Esophagus muscularis mucosa (tissue), 4 donors: ENCODE measurements at regions not wholly inside any gene's neighbourhood (a gene's known extent, or its start where the extent isn't known, plus 50 kb on each side); places are given as distances from the start of the nearest gene placed in this dataset.

ENCODE experiments used
- DNase-seq: peaks from one replicate; pipeline ENCODE4 v3.0.0-alpha.2; 2017; ENCODE audit errors: extremely low spot score
- H3K27ac ChIP-seq, 4 donors: fragments of 200-600 bp; sonication (generic); replicated peaks in 1 of 4; 1 replicate in 3 of 4; 2 replicates in 1 of 4; pipeline ENCODE4 v1.5.1; 2016 to 2019; ENCODE audit warnings: mild to moderate bottlenecking in 1 of 4
- H3K27me3 ChIP-seq, 4 donors: fragments of 200-600 bp; sonication (generic); one replicate each; pipeline versions ENCODE4 v1.5.1 to v1.6.0; 2016 to 2019
- H3K36me3 ChIP-seq, 4 donors: fragments of 200-600 bp; sonication (generic); one replicate each; pipeline ENCODE4 v1.5.1; 2016 to 2019
- H3K4me1 ChIP-seq, 4 donors: fragments of 200-600 bp; sonication (generic); one replicate each; pipeline ENCODE4 v1.5.1; 2016 to 2019
- H3K4me3 ChIP-seq, 4 donors: fragments of 200-600 bp; sonication (generic); 1 replicate in 2 of 4; 2 replicates in 2 of 4; pipeline ENCODE4 v1.5.1; 2016 to 2019; ENCODE audit warnings: mild to moderate bottlenecking in 4 of 4, moderate library complexity in 1 of 4
- H3K9me3 ChIP-seq, 4 donors: fragments of 200-600 bp; sonication (generic); 1 replicate in 3 of 4; 2 replicates in 1 of 4; pipeline ENCODE4 v1.5.1; 2016 to 2019
- EP300 ChIP-seq: sonication (generic); formaldehyde crosslinking; IDR thresholded peaks from one replicate; pipeline ENCODE4 v1.6.1; 2017; ENCODE audit warnings: antibody characterized with exemption
- POLR2A ChIP-seq: fragments of 450-650 bp; IDR thresholded peaks from one replicate; pipeline ENCODE4 v1.6.1; 2017; ENCODE audit warnings: antibody characterized with exemption, moderate library complexity, mild to moderate bottlenecking, low read depth
- POLR2AphosphoS5 ChIP-seq, 2 donors: sonication (generic); formaldehyde crosslinking; IDR thresholded peaks; one replicate each; pipeline ENCODE4 v1.6.1; 2017; ENCODE audit warnings: antibody characterized with exemption in 2 of 2
- WGBS: methylation state at CpG from one replicate; pipeline ENCODE4 v1.1.5; 2018; 5-methylcytosine and 5-hydroxymethylcytosine counted together
- intact Hi-C: fragments of 100-400 bp; cut with DNase I; formaldehyde crosslinking; loops from one replicate; pipeline ENCODE4 v1.15.1; 2023
- TF ChIP-seq, protein P1 (sequence below), 3 experiments: fragments of 200-600 bp in 2 of 3; fragments of 450-650 bp in 1 of 3; sonication (generic) in 2 of 3; IDR thresholded peaks; one replicate each; pipeline ENCODE4 v1.5.1; 2017 to 2019; ENCODE audit warnings: antibody characterized with exemption in 3 of 3, mild to moderate bottlenecking in 2 of 3, moderate library complexity in 1 of 3

DNA sequence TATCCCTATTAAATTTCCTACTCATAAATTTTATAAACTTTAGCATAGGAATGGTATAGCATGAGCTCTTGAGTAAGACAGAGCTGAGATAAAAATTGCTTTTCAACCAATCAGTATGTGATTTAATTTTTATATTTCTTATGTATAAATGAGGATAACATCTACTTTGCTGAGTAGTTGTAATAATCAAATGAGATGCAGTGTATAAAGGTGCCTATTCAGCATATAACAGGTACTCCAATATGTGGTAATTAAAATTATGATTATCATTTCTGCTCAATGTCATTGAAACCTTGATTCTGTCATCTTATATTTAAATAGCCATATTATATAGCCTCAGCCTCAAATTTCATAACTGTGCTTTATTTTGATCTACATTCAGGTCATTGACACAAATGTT is 700.4 kb upstream of the SLC8A1 start:
- no peak for DNase-seq
- no peaks in the 10 kb centered on the region for H3K36me3 ChIP-seq
- H3K4me3 ChIP-seq: no peak overlapping the region
- no peaks in the 10 kb centered on the region for H3K4me1 ChIP-seq
- intact Hi-C loops: no loop called here
- TF ChIP-seq, protein P1, sequence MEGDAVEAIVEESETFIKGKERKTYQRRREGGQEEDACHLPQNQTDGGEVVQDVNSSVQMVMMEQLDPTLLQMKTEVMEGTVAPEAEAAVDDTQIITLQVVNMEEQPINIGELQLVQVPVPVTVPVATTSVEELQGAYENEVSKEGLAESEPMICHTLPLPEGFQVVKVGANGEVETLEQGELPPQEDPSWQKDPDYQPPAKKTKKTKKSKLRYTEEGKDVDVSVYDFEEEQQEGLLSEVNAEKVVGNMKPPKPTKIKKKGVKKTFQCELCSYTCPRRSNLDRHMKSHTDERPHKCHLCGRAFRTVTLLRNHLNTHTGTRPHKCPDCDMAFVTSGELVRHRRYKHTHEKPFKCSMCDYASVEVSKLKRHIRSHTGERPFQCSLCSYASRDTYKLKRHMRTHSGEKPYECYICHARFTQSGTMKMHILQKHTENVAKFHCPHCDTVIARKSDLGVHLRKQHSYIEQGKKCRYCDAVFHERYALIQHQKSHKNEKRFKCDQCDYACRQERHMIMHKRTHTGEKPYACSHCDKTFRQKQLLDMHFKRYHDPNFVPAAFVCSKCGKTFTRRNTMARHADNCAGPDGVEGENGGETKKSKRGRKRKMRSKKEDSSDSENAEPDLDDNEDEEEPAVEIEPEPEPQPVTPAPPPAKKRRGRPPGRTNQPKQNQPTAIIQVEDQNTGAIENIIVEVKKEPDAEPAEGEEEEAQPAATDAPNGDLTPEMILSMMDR (IDR thresholded peaks at IDR 0.05): no peak
- H3K27ac ChIP-seq: no peak overlapping the region
- H3K27me3 ChIP-seq: no peaks in the 10 kb centered on the region
- no peaks in the 10 kb centered on the region for H3K9me3 ChIP-seq

DNA sequence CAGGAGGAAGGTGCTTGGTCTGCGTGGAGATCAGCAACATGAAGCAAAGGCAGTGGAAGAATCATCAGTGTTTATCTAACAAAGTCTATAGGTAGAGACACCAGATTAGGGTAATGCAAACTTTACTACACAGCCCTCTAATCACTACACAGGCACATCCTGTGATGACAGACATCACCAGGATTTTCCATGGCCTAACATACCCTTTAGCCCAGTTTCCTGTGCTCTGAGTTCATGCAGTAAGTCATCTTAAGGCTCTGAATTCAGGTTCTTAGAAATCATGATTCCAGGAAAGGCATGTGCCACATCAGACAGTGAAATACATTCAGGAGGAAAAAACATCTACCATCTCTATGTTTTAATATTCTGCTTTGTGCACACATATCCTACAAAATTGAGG is 708.5 kb upstream of the SLC8A1 start:
- Histone ChIP-seq H3K27me3 (no peaks in the 10 kb centered on the region), H3K4me3 (no peak overlapping the region), H3K4me1 (no peaks in the 10 kb centered on the region), H3K27ac (no peak overlapping the region), H3K36me3 (no peaks in the 10 kb centered on the region), H3K9me3 (no peaks in the 10 kb centered on the region)
- no peak for DNase-seq
- intact Hi-C loops: no loop called here
- WGBS: 65% methylated on average over 1 of the region's 1 CpG
- TF ChIP-seq, protein P1 (IDR thresholded peaks at IDR 0.05): no peak
- TF ChIP-seq POLR2A (no peak), POLR2AphosphoS5 (IDR thresholded peaks at IDR 0.05) (no peak), EP300 (no peak)

DNA sequence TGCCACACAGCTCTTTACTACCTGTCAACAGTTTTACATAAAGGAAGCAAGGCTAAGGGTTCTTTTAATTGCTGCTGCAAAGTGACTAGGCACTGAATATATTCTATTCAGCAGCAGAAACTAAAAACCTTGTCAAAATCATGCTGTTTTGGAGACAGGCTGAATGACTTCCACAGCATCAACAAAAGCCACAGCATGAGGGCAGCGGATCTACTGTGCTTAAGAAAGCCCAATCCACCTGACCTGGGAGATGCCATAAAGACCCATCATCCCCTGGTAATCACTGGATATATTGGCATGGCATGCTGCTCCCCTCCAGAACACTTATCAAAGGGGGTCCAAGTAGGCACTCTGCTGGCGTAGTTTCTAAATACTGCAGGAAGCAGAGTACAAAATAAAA is 715.1 kb upstream of the SLC8A1 start:
- H3K4me1 ChIP-seq: peaks cover 0 to 9% (median 3%) of the 10 kb centered on the region in 4 donors
- intact Hi-C loops: no loop called here
- H3K27me3 ChIP-seq: no peaks in the 10 kb centered on the region
- H3K36me3 ChIP-seq: no peaks in the 10 kb centered on the region
- WGBS: 87% methylated on average over 2 of the region's 2 CpGs
- no peaks in the 10 kb centered on the region for H3K9me3 ChIP-seq
- DNase-seq: no peak
- no peak overlapping the region for H3K27ac ChIP-seq
- TF ChIP-seq POLR2A (no peak), EP300 (no peak), POLR2AphosphoS5 (IDR thresholded peaks at IDR 0.05) (no peak)
- TF ChIP-seq, protein P1 (IDR thresholded peaks at IDR 0.05): no peak
- H3K4me3 ChIP-seq: no peak overlapping the region

DNA sequence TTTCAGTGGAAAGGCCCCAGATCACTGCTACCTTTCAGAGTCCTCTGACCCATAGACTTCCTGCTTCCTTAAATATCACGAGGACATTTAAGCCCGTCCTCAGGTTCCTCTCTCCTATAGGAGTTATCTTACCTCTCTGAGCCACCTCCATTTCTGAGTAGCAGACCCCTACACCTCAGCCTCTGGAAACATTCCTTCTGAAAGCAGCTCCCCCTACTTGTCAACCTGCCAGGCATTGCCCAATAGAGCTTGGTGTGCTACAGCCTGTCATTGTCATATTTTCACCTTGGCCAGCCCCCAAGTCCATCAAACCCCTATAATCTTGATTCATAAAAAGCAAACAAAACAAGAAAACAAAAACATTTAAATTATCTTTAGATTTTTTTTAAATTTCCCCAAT is 717.9 kb upstream of the SLC8A1 start:
- Histone ChIP-seq H3K9me3 (no peaks in the 10 kb centered on the region), H3K4me3 (no peak overlapping the region), H3K27ac (no peak overlapping the region), H3K27me3 (no peaks in the 10 kb centered on the region), H3K36me3 (no peaks in the 10 kb centered on the region), H3K4me1 (peaks cover 0 to 9% (median 3%) of the 10 kb centered on the region in 4 donors)
- intact Hi-C loops: no loop called here
- DNase-seq: no peak
- WGBS: 82% methylated on average over 2 of the region's 2 CpGs
- TF ChIP-seq, protein P1 (IDR thresholded peaks at IDR 0.05): no peak
- TF ChIP-seq POLR2AphosphoS5 (IDR thresholded peaks at IDR 0.05) (no peak), EP300 (no peak), POLR2A (no peak)

DNA sequence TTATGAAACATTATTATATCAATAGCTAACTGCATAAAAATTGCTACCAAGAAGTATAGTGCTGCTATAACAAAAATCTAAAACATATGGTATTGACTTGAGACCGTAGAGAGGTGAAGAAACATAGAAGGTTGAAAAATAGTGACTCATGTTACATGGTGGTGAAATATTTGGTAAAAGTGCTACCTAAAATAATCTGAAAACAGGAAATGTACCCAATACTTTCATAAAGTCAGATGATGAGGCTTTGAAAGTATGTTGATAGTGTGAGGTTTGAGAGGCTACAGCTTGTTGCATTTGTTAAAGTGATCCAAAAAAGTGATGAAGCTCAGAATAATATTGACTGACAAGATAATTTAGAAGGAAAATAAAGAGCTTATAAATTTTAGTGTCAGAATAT is 718.7 kb upstream of the SLC8A1 start:
- TF ChIP-seq POLR2AphosphoS5 (IDR thresholded peaks at IDR 0.05) (no peak), EP300 (no peak), POLR2A (no peak)
- TF ChIP-seq, protein P1 (IDR thresholded peaks at IDR 0.05): no peak
- Histone ChIP-seq H3K27me3 (no peaks in the 10 kb centered on the region), H3K36me3 (no peaks in the 10 kb centered on the region), H3K4me3 (no peak overlapping the region), H3K27ac (no peak overlapping the region), H3K4me1 (peaks cover 0 to 9% (median 3%) of the 10 kb centered on the region in 4 donors), H3K9me3 (no peaks in the 10 kb centered on the region)
- 82% methylated on average over 1 of the region's 1 CpG for WGBS
- DNase-seq: no peak
- intact Hi-C loops: no loop called here
